ENCODE measurements at regions not wholly inside any gene's neighbourhood (a gene's known extent, or its start where the extent isn't known, plus 50 kb on each side); places are given as distances from the start of the nearest gene placed in this dataset.

GRCh38 chr1:238112952-238113621 is 222.4 kb upstream of the ZP4 start:
- peaks cover 0 to 4% (median 0%) of the 10 kb centered on the region in 4 donors for H3K4me1 Mint-ChIP-seq
- no peaks in the 10 kb centered on the region for H3K36me3 ChIP-seq (ENCODE audit: control insufficient read depth, insufficient read depth, low read length)
- ATAC-seq (ENCODE audit: low read depth in 2 of 2) (no peak), DNase-seq (no peak)
- H3K36me3 Mint-ChIP-seq: no peaks in the 10 kb centered on the region
- H3K4me3 Mint-ChIP-seq: no peak overlapping the region
- no peaks in the 10 kb centered on the region for H3K27me3 ChIP-seq (ENCODE audit: control insufficient read depth, insufficient read depth, low read length)
- no peak overlapping the region for H3K27ac Mint-ChIP-seq
- peaks cover 0 to 7% (median 4%) of the 10 kb centered on the region in 7 donors for H3K9me3 Mint-ChIP-seq
- H3K27me3 Mint-ChIP-seq: no peaks in the 10 kb centered on the region
- no peaks in the 10 kb centered on the region for H3K4me1 ChIP-seq (ENCODE audit: control insufficient read depth, insufficient read depth, low read length, poor library complexity, severe bottlenecking)
- H3K4me3 ChIP-seq (ENCODE audit: low read depth, low read length): no peak overlapping the region
- no peak overlapping the region for H3K27ac ChIP-seq (ENCODE audit: insufficient read depth, low read length, poor library complexity, severe bottlenecking)
- H3K9me3 ChIP-seq (ENCODE audit: control insufficient read depth in 2 of 2, low read length in 2 of 2): no peaks in the 10 kb centered on the region

GRCh38 chr1:238111516-238111915 is 220.8 kb upstream of the ZP4 start:
- Mint-ChIP-seq H3K27me3 (no peaks in the 10 kb centered on the region), H3K4me1 (peaks cover 0 to 4% (median 0%) of the 10 kb centered on the region in 4 donors), H3K27ac (no peak overlapping the region), H3K36me3 (no peaks in the 10 kb centered on the region), H3K9me3 (peaks cover 0 to 9% (median 4%) of the 10 kb centered on the region in 7 donors), H3K4me3 (no peak overlapping the region)
- no peak overlapping the region for H3K4me3 ChIP-seq (ENCODE audit: low read depth, low read length)
- no peaks in the 10 kb centered on the region for H3K27me3 ChIP-seq (ENCODE audit: control insufficient read depth, insufficient read depth, low read length)
- no peak overlapping the region for H3K27ac ChIP-seq (ENCODE audit: insufficient read depth, low read length, poor library complexity, severe bottlenecking)
- no peaks in the 10 kb centered on the region for H3K4me1 ChIP-seq (ENCODE audit: control insufficient read depth, insufficient read depth, low read length, poor library complexity, severe bottlenecking)
- no peaks in the 10 kb centered on the region for H3K36me3 ChIP-seq (ENCODE audit: control insufficient read depth, insufficient read depth, low read length)
- H3K9me3 ChIP-seq (ENCODE audit: control insufficient read depth in 2 of 2, low read length in 2 of 2): no peaks in the 10 kb centered on the region
- DNase-seq: no peak
- no peak for ATAC-seq (ENCODE audit: low read depth in 2 of 2)

- no peaks in the 10 kb centered on the region for H3K9me3 ChIP-seq (ENCODE audit: control insufficient read depth in 2 of 2, low read length in 2 of 2)
- H3K9me3 Mint-ChIP-seq: peaks cover 0 to 9% (median 4%) of the 10 kb centered on the region in 7 donors
- no peaks in the 10 kb centered on the region for H3K27me3 ChIP-seq (ENCODE audit: control insufficient read depth, insufficient read depth, low read length)
- H3K4me3 Mint-ChIP-seq: no peak overlapping the region
- no peaks in the 10 kb centered on the region for H3K36me3 ChIP-seq (ENCODE audit: control insufficient read depth, insufficient read depth, low read length)
- no peaks in the 10 kb centered on the region for H3K4me1 ChIP-seq (ENCODE audit: control insufficient read depth, insufficient read depth, low read length, poor library complexity, severe bottlenecking)
- no peak overlapping the region for H3K27ac ChIP-seq (ENCODE audit: insufficient read depth, low read length, poor library complexity, severe bottlenecking)
- no peaks in the 10 kb centered on the region for H3K36me3 Mint-ChIP-seq
- H3K27ac Mint-ChIP-seq: no peak overlapping the region
- no peak overlapping the region for H3K4me3 ChIP-seq (ENCODE audit: low read depth, low read length)
- H3K4me1 Mint-ChIP-seq: peaks cover 0 to 4% (median 0%) of the 10 kb centered on the region in 4 donors
- DNase-seq (no peak), ATAC-seq (ENCODE audit: low read depth in 2 of 2) (no peak)
- no peaks in the 10 kb centered on the region for H3K27me3 Mint-ChIP-seq
Measured at GRCh38 chr1:238111081-238111480, 220.4 kb upstream of the ZP4 start.

DNA sequence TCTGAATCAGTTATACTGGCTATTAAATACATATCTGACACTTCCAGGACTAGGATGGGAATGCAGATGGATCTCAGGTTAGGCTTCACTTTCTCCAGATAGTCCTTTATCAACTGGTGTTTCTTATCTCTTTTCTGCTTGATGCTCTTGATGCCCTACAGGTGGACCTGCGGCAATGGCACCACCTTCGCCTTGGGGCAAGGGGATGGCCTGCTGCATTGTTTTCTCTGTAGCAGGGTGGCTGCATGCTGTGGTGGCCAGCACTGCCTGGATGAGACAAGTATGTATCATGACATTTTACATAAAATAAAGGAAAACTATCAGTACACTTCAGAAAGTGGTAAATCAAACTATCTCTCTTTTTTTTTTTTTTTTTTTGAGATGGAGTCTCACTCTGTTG is 217.7 kb upstream of the ZP4 start:
- no peak overlapping the region for H3K27ac Mint-ChIP-seq
- H3K9me3 ChIP-seq (ENCODE audit: control insufficient read depth in 2 of 2, low read length in 2 of 2): no peaks in the 10 kb centered on the region
- peaks cover 3 to 13% (median 5%) of the 10 kb centered on the region in 7 donors for H3K9me3 Mint-ChIP-seq
- H3K36me3 ChIP-seq (ENCODE audit: control insufficient read depth, insufficient read depth, low read length): no peaks in the 10 kb centered on the region
- no peaks in the 10 kb centered on the region for H3K36me3 Mint-ChIP-seq
- H3K4me3 ChIP-seq (ENCODE audit: low read depth, low read length): no peak overlapping the region
- H3K27me3 Mint-ChIP-seq: no peaks in the 10 kb centered on the region
- no peak overlapping the region for H3K4me3 Mint-ChIP-seq
- DNase-seq: no peak
- H3K27me3 ChIP-seq (ENCODE audit: control insufficient read depth, insufficient read depth, low read length): no peaks in the 10 kb centered on the region
- no peaks in the 10 kb centered on the region for H3K4me1 ChIP-seq (ENCODE audit: control insufficient read depth, insufficient read depth, low read length, poor library complexity, severe bottlenecking)
- no peak for ATAC-seq (ENCODE audit: low read depth in 2 of 2)
- no peak overlapping the region for H3K27ac ChIP-seq (ENCODE audit: insufficient read depth, low read length, poor library complexity, severe bottlenecking)
- peaks cover 0 to 4% (median 0%) of the 10 kb centered on the region in 4 donors for H3K4me1 Mint-ChIP-seq

GRCh38 chr1:238107322-238107721 is 216.6 kb upstream of the ZP4 start:
- Mint-ChIP-seq H3K27me3 (no peaks in the 10 kb centered on the region), H3K4me1 (peaks cover 0 to 4% (median 0%) of the 10 kb centered on the region in 4 donors), H3K27ac (no peak overlapping the region), H3K36me3 (no peaks in the 10 kb centered on the region), H3K9me3 (peaks cover 3 to 13% (median 5%) of the 10 kb centered on the region in 7 donors), H3K4me3 (no peak overlapping the region)
- Histone ChIP-seq H3K9me3 (ENCODE audit: control insufficient read depth in 2 of 2, low read length in 2 of 2) (no peaks in the 10 kb centered on the region), H3K27ac (ENCODE audit: insufficient read depth, low read length, poor library complexity, severe bottlenecking) (no peak overlapping the region), H3K4me1 (ENCODE audit: control insufficient read depth, insufficient read depth, low read length, poor library complexity, severe bottlenecking) (no peaks in the 10 kb centered on the region), H3K36me3 (ENCODE audit: control insufficient read depth, insufficient read depth, low read length) (no peaks in the 10 kb centered on the region), H3K4me3 (ENCODE audit: low read depth, low read length) (no peak overlapping the region), H3K27me3 (ENCODE audit: control insufficient read depth, insufficient read depth, low read length) (no peaks in the 10 kb centered on the region)
- DNase-seq: no peak
- ATAC-seq (ENCODE audit: low read depth in 2 of 2): no peak

DNA sequence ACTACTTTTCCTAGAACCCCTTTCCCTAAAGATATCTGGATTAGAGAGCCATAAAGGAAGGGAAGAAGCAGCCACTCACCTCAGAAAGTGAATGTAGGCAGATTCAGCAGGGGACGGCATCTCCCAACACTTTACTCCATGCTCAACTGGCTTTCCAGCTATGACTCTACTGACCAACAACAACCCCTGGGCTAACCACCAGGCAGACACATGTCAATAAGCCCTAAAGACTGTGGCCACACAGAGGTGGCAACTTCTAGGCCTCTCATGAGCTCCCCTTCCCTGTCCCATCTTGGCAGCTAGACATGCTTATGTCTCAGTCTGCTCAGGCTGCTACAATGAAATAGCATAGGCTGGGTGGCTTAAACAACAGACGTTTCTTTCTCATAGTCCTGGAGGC is 214.0 kb upstream of the ZP4 start:
- Histone ChIP-seq H3K4me3 (ENCODE audit: low read depth, low read length) (no peak overlapping the region), H3K4me1 (ENCODE audit: control insufficient read depth, insufficient read depth, low read length, poor library complexity, severe bottlenecking) (no peaks in the 10 kb centered on the region), H3K36me3 (ENCODE audit: control insufficient read depth, insufficient read depth, low read length) (no peaks in the 10 kb centered on the region), H3K27me3 (ENCODE audit: control insufficient read depth, insufficient read depth, low read length) (no peaks in the 10 kb centered on the region), H3K27ac (ENCODE audit: insufficient read depth, low read length, poor library complexity, severe bottlenecking) (no peak overlapping the region), H3K9me3 (ENCODE audit: control insufficient read depth in 2 of 2, low read length in 2 of 2) (no peaks in the 10 kb centered on the region)
- no peaks in the 10 kb centered on the region for H3K4me1 Mint-ChIP-seq
- H3K27me3 Mint-ChIP-seq: no peaks in the 10 kb centered on the region
- no peak for ATAC-seq (ENCODE audit: low read depth in 2 of 2)
- H3K4me3 Mint-ChIP-seq: no peak overlapping the region
- DNase-seq: no peak
- H3K36me3 Mint-ChIP-seq: no peaks in the 10 kb centered on the region
- peaks cover 0 to 16% (median 5%) of the 10 kb centered on the region in 7 donors for H3K9me3 Mint-ChIP-seq
- no peak overlapping the region for H3K27ac Mint-ChIP-seq

DNA sequence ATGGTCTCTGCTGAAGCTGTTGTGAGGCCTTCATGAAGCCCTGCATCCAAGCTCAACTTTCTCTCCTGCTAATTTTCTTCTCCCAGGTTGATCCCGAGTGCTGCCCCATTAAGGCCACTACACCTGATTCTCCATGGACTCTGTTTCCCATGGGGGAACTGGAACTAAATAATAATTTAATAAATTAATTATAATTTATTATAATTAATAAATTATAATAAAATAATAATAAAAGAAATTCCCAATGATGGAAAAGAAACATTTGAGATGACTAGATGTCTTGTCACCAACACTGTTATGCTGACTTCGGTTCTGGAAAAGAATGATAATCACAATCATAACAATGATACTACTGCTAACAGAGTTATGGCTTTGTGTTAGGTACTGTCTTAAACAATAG is 211.2 kb upstream of the ZP4 start:
- no peaks in the 10 kb centered on the region for H3K27me3 Mint-ChIP-seq

GRCh38 chr1:238099871-238100270 is 209.1 kb upstream of the ZP4 start:
- no peaks in the 10 kb centered on the region for H3K27me3 ChIP-seq (ENCODE audit: control insufficient read depth, insufficient read depth, low read length)
- H3K27me3 Mint-ChIP-seq: no peaks in the 10 kb centered on the region
- ATAC-seq (ENCODE audit: low read depth in 2 of 2): no peak
- no peaks in the 10 kb centered on the region for H3K36me3 Mint-ChIP-seq
- H3K4me1 Mint-ChIP-seq: no peaks in the 10 kb centered on the region
- H3K4me3 Mint-ChIP-seq: no peak overlapping the region
- no peak for DNase-seq
- no peak overlapping the region for H3K4me3 ChIP-seq (ENCODE audit: low read depth, low read length)
- no peaks in the 10 kb centered on the region for H3K9me3 ChIP-seq (ENCODE audit: control insufficient read depth in 2 of 2, low read length in 2 of 2)
- no peak overlapping the region for H3K27ac ChIP-seq (ENCODE audit: insufficient read depth, low read length, poor library complexity, severe bottlenecking)
- H3K27ac Mint-ChIP-seq: no peak overlapping the region
- no peaks in the 10 kb centered on the region for H3K4me1 ChIP-seq (ENCODE audit: control insufficient read depth, insufficient read depth, low read length, poor library complexity, severe bottlenecking)
- peaks cover 0 to 22% (median 0%) of the 10 kb centered on the region in 7 donors for H3K9me3 Mint-ChIP-seq
- no peaks in the 10 kb centered on the region for H3K36me3 ChIP-seq (ENCODE audit: control insufficient read depth, insufficient read depth, low read length)

More for the DNA sequence above, 211.2 kb upstream of the ZP4 start:
- H3K4me3 Mint-ChIP-seq: no peak overlapping the region
- H3K4me1 Mint-ChIP-seq: no peaks in the 10 kb centered on the region
- no peak for ATAC-seq (ENCODE audit: low read depth in 2 of 2)
- no peaks in the 10 kb centered on the region for H3K36me3 ChIP-seq (ENCODE audit: control insufficient read depth, insufficient read depth, low read length)
- no peak overlapping the region for H3K27ac Mint-ChIP-seq
- no peaks in the 10 kb centered on the region for H3K4me1 ChIP-seq (ENCODE audit: control insufficient read depth, insufficient read depth, low read length, poor library complexity, severe bottlenecking)
- no peaks in the 10 kb centered on the region for H3K36me3 Mint-ChIP-seq
- H3K9me3 ChIP-seq (ENCODE audit: control insufficient read depth in 2 of 2, low read length in 2 of 2): no peaks in the 10 kb centered on the region
- DNase-seq: no peak
- no peak overlapping the region for H3K4me3 ChIP-seq (ENCODE audit: low read depth, low read length)
- H3K9me3 Mint-ChIP-seq: peaks cover 0 to 20% (median 2%) of the 10 kb centered on the region in 7 donors
- H3K27ac ChIP-seq (ENCODE audit: insufficient read depth, low read length, poor library complexity, severe bottlenecking): no peak overlapping the region
- H3K27me3 ChIP-seq (ENCODE audit: control insufficient read depth, insufficient read depth, low read length): no peaks in the 10 kb centered on the region

Measured in CD4-positive, CD25-positive, alpha-beta regulatory T cell (primary cell).